ENCODE measurements at regions not wholly inside any gene's neighbourhood (a gene's known extent, or its start where the extent isn't known, plus 50 kb on each side); places are given as distances from the start of the nearest gene placed in this dataset.

- Histone ChIP-seq H3K9me3 (ENCODE audit: control insufficient read depth in 2 of 3, insufficient read depth in 1 of 3, low read length in 3 of 3) (no peaks in the 10 kb centered on the region), H3K4me1 (ENCODE audit: control insufficient read depth in 2 of 3, insufficient read depth in 2 of 3, low read depth in 1 of 3, low read length in 3 of 3) (no peaks in the 10 kb centered on the region), H3K9ac (ENCODE audit: low read length in 3 of 3) (no peak overlapping the region), H3K27me3 (ENCODE audit: control insufficient read depth, insufficient read depth, low read length) (no peaks in the 10 kb centered on the region), H3K36me3 (ENCODE audit: control insufficient read depth in 2 of 3, insufficient read depth in 3 of 3, low read length in 3 of 3) (no peaks in the 10 kb centered on the region), H3K27ac (ENCODE audit: low read depth in 2 of 2, low read length in 2 of 2) (no peak overlapping the region), H3K4me3 (ENCODE audit: low read length in 3 of 3) (no peak overlapping the region)
- TF ChIP-seq CTCF (IDR thresholded peaks at IDR 0.05; ENCODE audit: borderline replicate concordance, extremely low read depth, insufficient read depth): no peak
- no peak for FAIRE-seq
- intact Hi-C loops (cut with DNase I): no loop called here
- DNase-seq: no peak
Observed at GRCh38 chr12:48420039-48420775, 52.2 kb upstream of the ANP32D start.

GRCh38 chr12:48422060-48422459 lies 50.3 kb upstream of the ANP32D start:
- H3K9me3 ChIP-seq (ENCODE audit: control insufficient read depth in 2 of 3, insufficient read depth in 1 of 3, low read length in 3 of 3): no peaks in the 10 kb centered on the region
- H3K36me3 ChIP-seq (ENCODE audit: control insufficient read depth in 2 of 3, insufficient read depth in 3 of 3, low read length in 3 of 3): no peaks in the 10 kb centered on the region
- no peaks in the 10 kb centered on the region for H3K27me3 ChIP-seq (ENCODE audit: control insufficient read depth, insufficient read depth, low read length)
- DNase-seq (no peak), FAIRE-seq (no peak)
- intact Hi-C loops (cut with DNase I): no loop called here
- no peak overlapping the region for H3K9ac ChIP-seq (ENCODE audit: low read length in 3 of 3)
- no peak overlapping the region for H3K27ac ChIP-seq (ENCODE audit: low read depth in 2 of 2, low read length in 2 of 2)
- H3K4me1 ChIP-seq (ENCODE audit: control insufficient read depth in 2 of 3, insufficient read depth in 2 of 3, low read depth in 1 of 3, low read length in 3 of 3): no peaks in the 10 kb centered on the region
- no peak overlapping the region for H3K4me3 ChIP-seq (ENCODE audit: low read length in 3 of 3)
- TF ChIP-seq CTCF (IDR thresholded peaks at IDR 0.05; ENCODE audit: borderline replicate concordance, extremely low read depth, insufficient read depth): no peak
